Astrocyte (in vitro differentiated cells and primary cell): ENCODE measurements at regions not wholly inside any gene's neighbourhood (a gene's known extent, or its start where the extent isn't known, plus 50 kb on each side); places are given as distances from the start of the nearest gene placed in this dataset.

Source experiments
- CTCF ChIP-seq: IDR thresholded peaks from 2 replicates; pipeline ENCODE4 v1.5.1; 2011; ENCODE audit warnings: low read depth, mild to moderate bottlenecking, inconsistent platforms, low read length, moderate library complexity; ENCODE audit not compliant: insufficient read depth
- EZH2 ChIP-seq: IDR thresholded peaks from 2 replicates; pipeline ENCODE4 v1.6.1; 2012; ENCODE audit warnings: mild to moderate bottlenecking, low read length, inconsistent platforms; ENCODE audit not compliant: insufficient read depth

DNA sequence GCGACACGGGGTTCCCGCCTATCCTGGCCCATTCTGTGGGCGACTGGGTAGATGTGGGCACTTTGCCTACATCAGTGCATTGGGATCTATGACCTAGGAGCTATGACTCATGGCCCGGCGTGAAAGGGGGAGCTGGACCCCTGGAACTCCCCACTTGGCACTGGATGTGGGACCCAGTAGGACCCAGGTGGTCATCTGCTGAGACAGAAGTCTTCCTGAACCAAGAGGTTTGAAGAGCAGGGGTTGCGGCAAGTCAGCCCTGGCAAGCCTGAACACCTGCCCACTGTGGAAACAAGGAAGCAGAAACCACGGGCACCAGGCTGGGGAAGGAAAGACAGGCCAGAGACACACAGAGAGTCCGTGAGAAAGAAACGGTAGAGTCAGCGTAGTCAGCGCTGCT, 656.7 kb downstream of the AJAP1 start:
- TF ChIP-seq CTCF (no peak), EZH2 (no peak)
